H1 (cell line): ENCODE measurements at regions not wholly inside any gene's neighbourhood (a gene's known extent, or its start where the extent isn't known, plus 50 kb on each side); places are given as distances from the start of the nearest gene placed in this dataset.

Experiments
- HDAC6 ChIP-seq: IDR thresholded peaks from one replicate; pipeline ENCODE4 v1.7.1; 2012; ENCODE audit warnings: low read depth, mild to moderate bottlenecking, inconsistent platforms, low read length, moderate library complexity
- JUN ChIP-seq: IDR thresholded peaks from 2 replicates; pipeline ENCODE4 v1.6.1; 2011; ENCODE audit warnings: low read depth, mild to moderate bottlenecking, improper control_type of control experiment, low read length
- POLR2A ChIP-seq, 2 experiments: IDR thresholded peaks; 1 replicate in 1 of 2; 2 replicates in 1 of 2; pipeline ENCODE4 v1.6.1; 2011; ENCODE audit warnings: low read depth in 2 of 2, low read length in 2 of 2, mild to moderate bottlenecking in 2 of 2; ENCODE audit errors: control extremely low read depth in 1 of 2
- SIX5 ChIP-seq: IDR thresholded peaks from 2 replicates; pipeline ENCODE4 v1.6.1; 2011; ENCODE audit warnings: mild to moderate bottlenecking, low read depth, low read length
- SP1 ChIP-seq: IDR thresholded peaks from 2 replicates; pipeline ENCODE4 v1.6.1; 2011; ENCODE audit warnings: low read depth, low read length
- YY1 ChIP-seq: IDR thresholded peaks from 2 replicates; pipeline ENCODE4 v1.6.1; 2011; ENCODE audit warnings: low read depth, mild to moderate bottlenecking, low read length
- ZNF274 ChIP-seq: IDR thresholded peaks from 2 replicates; pipeline ENCODE4 v1.7.0; 2012; ENCODE audit warnings: low read length, borderline replicate concordance; ENCODE audit errors: extremely low read depth
- TF ChIP-seq, protein P1 (sequence below), 3 experiments: IDR thresholded peaks; 1 replicate in 2 of 3; 2 replicates in 1 of 3; pipeline versions ENCODE4 v1.5.1 to v1.6.1; 2011; ENCODE audit warnings: low read length in 3 of 3, mild to moderate bottlenecking in 3 of 3, inconsistent platforms in 2 of 3, low read depth in 1 of 3, moderate library complexity in 1 of 3; ENCODE audit not compliant: insufficient read depth in 1 of 3; ENCODE audit errors: control extremely low read depth in 1 of 3

GRCh38 chr16:9031107-9031506 is 60.3 kb upstream of the HAPSTR1 start:
- TF ChIP-seq HDAC6 (no peak), JUN (no peak), POLR2A (IDR thresholded peaks at IDR 0.05; ENCODE audit: control extremely low read depth in 1 of 2, low read depth in 2 of 2, low read length in 2 of 2) (no peak), YY1 (no peak), ZNF274 (no peak), SP1 (no peak), SIX5 (no peak)
- TF ChIP-seq, protein P1, sequence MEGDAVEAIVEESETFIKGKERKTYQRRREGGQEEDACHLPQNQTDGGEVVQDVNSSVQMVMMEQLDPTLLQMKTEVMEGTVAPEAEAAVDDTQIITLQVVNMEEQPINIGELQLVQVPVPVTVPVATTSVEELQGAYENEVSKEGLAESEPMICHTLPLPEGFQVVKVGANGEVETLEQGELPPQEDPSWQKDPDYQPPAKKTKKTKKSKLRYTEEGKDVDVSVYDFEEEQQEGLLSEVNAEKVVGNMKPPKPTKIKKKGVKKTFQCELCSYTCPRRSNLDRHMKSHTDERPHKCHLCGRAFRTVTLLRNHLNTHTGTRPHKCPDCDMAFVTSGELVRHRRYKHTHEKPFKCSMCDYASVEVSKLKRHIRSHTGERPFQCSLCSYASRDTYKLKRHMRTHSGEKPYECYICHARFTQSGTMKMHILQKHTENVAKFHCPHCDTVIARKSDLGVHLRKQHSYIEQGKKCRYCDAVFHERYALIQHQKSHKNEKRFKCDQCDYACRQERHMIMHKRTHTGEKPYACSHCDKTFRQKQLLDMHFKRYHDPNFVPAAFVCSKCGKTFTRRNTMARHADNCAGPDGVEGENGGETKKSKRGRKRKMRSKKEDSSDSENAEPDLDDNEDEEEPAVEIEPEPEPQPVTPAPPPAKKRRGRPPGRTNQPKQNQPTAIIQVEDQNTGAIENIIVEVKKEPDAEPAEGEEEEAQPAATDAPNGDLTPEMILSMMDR (IDR thresholded peaks at IDR 0.05; ENCODE audit: control extremely low read depth in 1 of 3, insufficient read depth in 1 of 3, low read depth in 1 of 3, low read length in 3 of 3) = no peak
